CD14-positive monocyte (primary cell): ENCODE measurements at regions not wholly inside any gene's neighbourhood (a gene's known extent, or its start where the extent isn't known, plus 50 kb on each side); places are given as distances from the start of the nearest gene placed in this dataset.

Experiments used
- DNase-seq, 3 donors: peaks; one replicate each; pipeline ENCODE4 v3.0.0-alpha.2; 2011 to 2022
- H2AFZ ChIP-seq: 2 replicates; pipeline ENCODE4 v1.6.0; 2012; ENCODE audit warnings: mild to moderate bottlenecking, low read depth, low read length, inconsistent platforms; ENCODE audit not compliant: insufficient read depth, poor library complexity, severe bottlenecking
- H3K27ac ChIP-seq, 2 donors: 1 replicate in 1 of 2; 2 replicates in 1 of 2; pipeline ENCODE4 v1.5.1; 2012 to 2013; ENCODE audit warnings: low read length in 2 of 2, control low read depth in 1 of 2, inconsistent platforms in 1 of 2, low read depth in 1 of 2, mild to moderate bottlenecking in 1 of 2
- H3K27me3 ChIP-seq, 2 donors: one replicate each; pipeline versions ENCODE4 v1.6.0 to v1.6.1; 2011 to 2013; ENCODE audit warnings: low read length in 2 of 2; ENCODE audit not compliant: control insufficient read depth in 2 of 2, insufficient read depth in 2 of 2
- H3K36me3 ChIP-seq, 2 donors: replicated peaks in 1 of 2; 1 replicate in 1 of 2; 2 replicates in 1 of 2; pipeline versions ENCODE4 v1.5.1 to v1.6.1; 2012 to 2013; ENCODE audit warnings: low read length in 2 of 2, control low read depth in 1 of 2, inconsistent platforms in 1 of 2, mild to moderate bottlenecking in 1 of 2; ENCODE audit not compliant: insufficient read depth in 2 of 2, control insufficient read depth in 1 of 2
- H3K4me1 ChIP-seq, 2 donors: 1 replicate in 1 of 2; 2 replicates in 1 of 2; pipeline versions ENCODE4 v1.5.1 to v1.6.1; 2012 to 2013; ENCODE audit warnings: low read length in 2 of 2, control low read depth in 1 of 2, inconsistent platforms in 1 of 2, mild to moderate bottlenecking in 1 of 2, moderate library complexity in 1 of 2; ENCODE audit not compliant: insufficient read depth in 2 of 2, control insufficient read depth in 1 of 2
- H3K4me2 ChIP-seq: replicated peaks from 2 replicates; pipeline ENCODE3; 2012; ENCODE audit warnings: low read length, moderate library complexity, mild to moderate bottlenecking; ENCODE audit not compliant: poor library complexity, severe bottlenecking; ENCODE audit errors: extremely low read depth
- H3K4me3 ChIP-seq, 3 experiments: fragments of 200-600 bp in 1 of 3; sonication (generic) in 1 of 3; replicated peaks in 1 of 3; 1 replicate in 2 of 3; 2 replicates in 1 of 3; pipeline ENCODE4 v1.5.1; 2011 to 2013; ENCODE audit warnings: low read length in 3 of 3, mild to moderate bottlenecking in 3 of 3, control low read depth in 2 of 3, low read depth in 2 of 3, inconsistent platforms in 1 of 3, moderate library complexity in 1 of 3
- H3K79me2 ChIP-seq: 2 replicates; pipeline ENCODE4 v1.6.0; 2012; ENCODE audit warnings: mild to moderate bottlenecking, control low read depth, inconsistent platforms, low read length, moderate library complexity; ENCODE audit not compliant: insufficient read depth
- H3K9ac ChIP-seq: 2 replicates; pipeline ENCODE4 v1.6.0; 2017; ENCODE audit warnings: low read length, mild to moderate bottlenecking; ENCODE audit not compliant: insufficient read depth, poor library complexity, severe bottlenecking
- H3K9me3 ChIP-seq, 2 donors: replicated peaks in 1 of 2; 1 replicate in 1 of 2; 2 replicates in 1 of 2; pipeline versions ENCODE4 v1.5.1 to v1.6.1; 2012 to 2013; ENCODE audit warnings: low read length in 2 of 2, control low read depth in 1 of 2; ENCODE audit not compliant: control insufficient read depth in 1 of 2, insufficient read depth in 1 of 2
- H4K20me1 ChIP-seq: 2 replicates; pipeline ENCODE4 v1.6.0; 2012; ENCODE audit warnings: mild to moderate bottlenecking, low read length, control low read depth, moderate library complexity; ENCODE audit not compliant: insufficient read depth
- H3K27ac Mint-ChIP-seq, 7 donors: one replicate each; pipeline ENCODE4 v1.8.0; 2020; ENCODE audit warnings: mild to moderate bottlenecking in 7 of 7, mixed read lengths in 7 of 7, moderate library complexity in 6 of 7, inconsistent platforms in 2 of 7
- H3K27me3 Mint-ChIP-seq, 3 donors: one replicate each; pipeline ENCODE4 v1.8.0; 2021 to 2022; ENCODE audit warnings: low read depth in 3 of 3, mild to moderate bottlenecking in 3 of 3, mixed read lengths in 3 of 3, moderate library complexity in 3 of 3, inconsistent platforms in 1 of 3
- H3K36me3 Mint-ChIP-seq, 2 donors: one replicate each; pipeline ENCODE4 v1.8.0; 2020; ENCODE audit warnings: mixed read lengths in 2 of 2, inconsistent platforms in 1 of 2, mild to moderate bottlenecking in 1 of 2
- H3K4me1 Mint-ChIP-seq: one replicate; pipeline ENCODE4 v1.8.0; 2020; ENCODE audit warnings: mild to moderate bottlenecking, mixed read lengths
- H3K4me3 Mint-ChIP-seq, 2 donors: one replicate each; pipeline ENCODE4 v1.8.0; 2020; ENCODE audit warnings: mild to moderate bottlenecking in 2 of 2, mixed read lengths in 2 of 2, moderate library complexity in 1 of 2
- H3K9me3 Mint-ChIP-seq, 7 donors: one replicate each; pipeline ENCODE4 v1.8.0; 2020 to 2022; ENCODE audit warnings: mixed read lengths in 7 of 7, mild to moderate bottlenecking in 6 of 7, moderate library complexity in 6 of 7, inconsistent platforms in 2 of 7
- WGBS: methylation state at CpG from one replicate; pipeline ENCODE4 v1.1.5; 2013; ENCODE audit warnings: missing lambda C conversion rate; ENCODE audit not compliant: insufficient coverage; 5-methylcytosine and 5-hydroxymethylcytosine counted together
- intact Hi-C, 2 donors: fragments of 100-400 bp; cut with micrococcal nuclease; formaldehyde crosslinking; loops; one replicate each; pipeline versions ENCODE4 v1.15.0 to v1.15.1; 2023
- TF ChIP-seq, protein P1 (sequence below): fragments of 200-600 bp; IDR thresholded peaks from one replicate; pipeline ENCODE4 v1.8.0; 2022; ENCODE audit warnings: antibody characterized with exemption, mild to moderate bottlenecking

DNA sequence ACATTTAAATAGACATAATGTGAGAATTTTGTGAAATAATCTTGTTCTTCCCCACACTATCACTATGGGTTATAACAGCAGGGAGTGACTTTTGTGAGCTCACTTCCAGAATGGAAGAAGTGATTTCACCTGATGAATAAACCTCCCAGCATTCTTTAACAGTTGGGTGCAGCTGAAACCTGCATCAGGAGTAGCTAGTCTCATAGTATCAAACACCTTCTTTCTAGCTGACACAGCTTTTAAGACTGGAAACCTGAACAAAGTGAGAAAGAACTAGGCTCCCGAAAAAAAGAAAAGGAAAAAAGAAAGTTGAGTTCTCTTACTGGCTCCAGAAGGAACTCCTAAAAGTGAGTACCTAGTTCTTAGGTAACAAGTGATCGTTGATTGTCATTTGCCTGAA lies 61.1 kb upstream of the UNC13C start:
- Mint-ChIP-seq H3K9me3 (peaks cover 0 to 12% (median 7%) of the 10 kb centered on the region in 7 donors), H3K27ac (no peak overlapping the region), H3K4me3 (no peak overlapping the region), H3K36me3 (no peaks in the 10 kb centered on the region), H3K27me3 (peaks cover 0 to 1% (median 0%) of the 10 kb centered on the region in 3 donors), H3K4me1 (no peaks in the 10 kb centered on the region)
- no peaks in the 10 kb centered on the region for H4K20me1 ChIP-seq
- no peaks in the 10 kb centered on the region for H3K36me3 ChIP-seq
- H3K9ac ChIP-seq = no peak overlapping the region
- DNase-seq = no peak
- H3K9me3 ChIP-seq = no peaks in the 10 kb centered on the region
- TF ChIP-seq, protein P1, sequence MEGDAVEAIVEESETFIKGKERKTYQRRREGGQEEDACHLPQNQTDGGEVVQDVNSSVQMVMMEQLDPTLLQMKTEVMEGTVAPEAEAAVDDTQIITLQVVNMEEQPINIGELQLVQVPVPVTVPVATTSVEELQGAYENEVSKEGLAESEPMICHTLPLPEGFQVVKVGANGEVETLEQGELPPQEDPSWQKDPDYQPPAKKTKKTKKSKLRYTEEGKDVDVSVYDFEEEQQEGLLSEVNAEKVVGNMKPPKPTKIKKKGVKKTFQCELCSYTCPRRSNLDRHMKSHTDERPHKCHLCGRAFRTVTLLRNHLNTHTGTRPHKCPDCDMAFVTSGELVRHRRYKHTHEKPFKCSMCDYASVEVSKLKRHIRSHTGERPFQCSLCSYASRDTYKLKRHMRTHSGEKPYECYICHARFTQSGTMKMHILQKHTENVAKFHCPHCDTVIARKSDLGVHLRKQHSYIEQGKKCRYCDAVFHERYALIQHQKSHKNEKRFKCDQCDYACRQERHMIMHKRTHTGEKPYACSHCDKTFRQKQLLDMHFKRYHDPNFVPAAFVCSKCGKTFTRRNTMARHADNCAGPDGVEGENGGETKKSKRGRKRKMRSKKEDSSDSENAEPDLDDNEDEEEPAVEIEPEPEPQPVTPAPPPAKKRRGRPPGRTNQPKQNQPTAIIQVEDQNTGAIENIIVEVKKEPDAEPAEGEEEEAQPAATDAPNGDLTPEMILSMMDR = no peak
- H3K4me1 ChIP-seq = no peaks in the 10 kb centered on the region
- no peak overlapping the region for H3K4me2 ChIP-seq
- no peaks in the 10 kb centered on the region for H3K79me2 ChIP-seq
- WGBS = 80% methylated on average over 2 of the region's 2 CpGs
- no peak overlapping the region for H3K27ac ChIP-seq
- intact Hi-C loops = no loop called here
- no peak overlapping the region for H2AFZ ChIP-seq
- H3K4me3 ChIP-seq = no peak overlapping the region
- no peaks in the 10 kb centered on the region for H3K27me3 ChIP-seq

DNA sequence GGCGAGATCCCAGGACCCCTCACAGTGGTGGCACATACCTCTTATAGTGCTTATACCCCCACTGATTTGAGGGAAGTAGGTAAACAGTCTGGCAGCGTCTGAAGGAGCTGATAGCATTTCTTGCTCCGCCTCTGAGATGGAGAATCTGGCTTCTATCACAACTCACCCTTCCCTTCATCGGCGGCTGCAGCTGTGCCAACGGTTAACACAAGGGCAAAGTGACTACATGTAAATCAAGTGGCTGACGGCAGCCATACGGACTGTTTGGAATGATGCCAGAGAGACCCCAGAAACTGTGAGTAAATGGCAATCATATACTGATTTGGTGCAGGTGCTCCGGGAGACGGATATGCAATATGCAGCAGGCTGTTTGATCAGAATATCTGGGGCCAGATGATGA lies 66.8 kb upstream of the UNC13C start:
- WGBS = 94% methylated on average over 8 of the region's 10 CpGs
- no peaks in the 10 kb centered on the region for H3K27me3 ChIP-seq
- TF ChIP-seq, protein P1 = no peak
- no peak for DNase-seq
- no peaks in the 10 kb centered on the region for H3K4me1 ChIP-seq
- no peak overlapping the region for H3K4me2 ChIP-seq
- H3K79me2 ChIP-seq = no peaks in the 10 kb centered on the region
- H3K4me3 ChIP-seq = no peak overlapping the region
- H3K27ac ChIP-seq = no peak overlapping the region
- intact Hi-C loops = no loop called here
- H4K20me1 ChIP-seq = no peaks in the 10 kb centered on the region
- no peaks in the 10 kb centered on the region for H3K36me3 Mint-ChIP-seq
- no peak overlapping the region for H3K27ac Mint-ChIP-seq
- peaks cover 0 to 12% of the 10 kb centered on the region in 2 donors for H3K9me3 ChIP-seq
- no peaks in the 10 kb centered on the region for H3K36me3 ChIP-seq
- H3K9me3 Mint-ChIP-seq = peaks cover 9 to 24% (median 13%) of the 10 kb centered on the region in 7 donors
- H2AFZ ChIP-seq = no peak overlapping the region
- no peaks in the 10 kb centered on the region for H3K4me1 Mint-ChIP-seq
- peaks cover 0 to 3% (median 0%) of the 10 kb centered on the region in 3 donors for H3K27me3 Mint-ChIP-seq
- H3K9ac ChIP-seq = no peak overlapping the region
- no peak overlapping the region for H3K4me3 Mint-ChIP-seq
